ENCODE measurements at regions not wholly inside any gene's neighbourhood (a gene's known extent, or its start where the extent isn't known, plus 50 kb on each side); places are given as distances from the start of the nearest gene placed in this dataset.

DNA sequence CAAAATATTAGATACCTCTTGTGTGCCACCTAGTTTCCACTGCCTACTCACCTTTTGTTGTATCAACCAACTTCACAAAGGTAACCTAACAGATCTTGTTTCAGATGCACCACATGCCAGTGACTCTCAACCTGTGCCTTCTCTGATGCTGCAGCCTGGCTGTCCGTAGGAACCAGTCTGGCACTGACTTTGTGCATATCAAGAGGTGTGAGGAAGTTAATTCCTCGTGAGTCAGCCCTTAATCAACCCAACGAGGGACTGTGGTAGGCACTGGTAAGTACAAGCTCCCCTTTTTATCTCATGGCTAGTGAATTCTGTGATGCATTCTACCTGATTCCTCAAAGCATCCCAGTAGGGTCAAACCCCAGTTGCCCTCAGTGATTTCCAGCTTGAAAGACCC lies 215.4 kb upstream of the CTNND2 start:
- intact Hi-C loops (cut with DNase I), result no loop called here
- H3K9me3 ChIP-seq, result no peaks in the 10 kb centered on the region
- H3K27ac ChIP-seq, result no peak overlapping the region
- no peaks in the 10 kb centered on the region for H3K36me3 ChIP-seq
- no peak for TF ChIP-seq POLR2A (IDR thresholded peaks at IDR 0.05)
- no peak for TF ChIP-seq CTCF (IDR thresholded peaks at IDR 0.05)
- TF ChIP-seq EP300 (IDR thresholded peaks at IDR 0.05), result no peak
- 50 to 60% (median 52%) methylated on average over 3 of the region's 3 CpGs for WGBS, 3 donors
- DNase-seq, result no peak
- H3K4me3 ChIP-seq, result no peak overlapping the region
- no peaks in the 10 kb centered on the region for H3K27me3 ChIP-seq
- no peaks in the 10 kb centered on the region for H3K4me1 ChIP-seq (ENCODE audit: insufficient read depth)

GRCh38 chr5:12114075-12114474 lies 209.8 kb upstream of the CTNND2 start:
- H3K9me3 ChIP-seq, result no peaks in the 10 kb centered on the region
- intact Hi-C loops (cut with DNase I), result no loop called here
- H3K4me1 ChIP-seq (ENCODE audit: insufficient read depth), result no peaks in the 10 kb centered on the region
- DNase-seq, result no peak
- H3K27ac ChIP-seq, result no peak overlapping the region
- no peaks in the 10 kb centered on the region for H3K36me3 ChIP-seq
- 83 to 99% (median 89%) methylated on average over 1 of the region's 1 CpG for WGBS, 3 donors
- H3K4me3 ChIP-seq, result no peak overlapping the region
- no peaks in the 10 kb centered on the region for H3K27me3 ChIP-seq
- TF ChIP-seq EP300 (IDR thresholded peaks at IDR 0.05) (no peak), CTCF (IDR thresholded peaks at IDR 0.05) (no peak), POLR2A (IDR thresholded peaks at IDR 0.05) (no peak)

DNA sequence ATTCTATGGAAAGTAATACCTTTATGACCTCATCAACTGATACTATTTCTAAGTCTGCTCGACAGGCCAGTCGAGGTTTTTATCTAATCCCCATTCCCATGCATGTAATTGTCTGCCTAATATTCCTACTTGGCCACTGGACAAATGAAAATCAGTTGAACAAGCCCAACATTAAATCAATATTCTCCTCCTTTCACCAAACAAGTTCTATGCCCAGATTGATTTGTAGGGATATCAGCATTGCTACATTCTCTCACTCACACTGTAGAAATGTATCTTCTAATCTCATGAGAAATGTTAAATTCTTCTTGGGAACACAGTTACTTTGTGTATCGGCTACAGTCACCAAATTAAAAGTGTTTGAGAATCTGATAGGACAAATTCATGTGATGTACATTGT lies 208.8 kb upstream of the CTNND2 start:
- no peak for TF ChIP-seq EP300 (IDR thresholded peaks at IDR 0.05)

DNA sequence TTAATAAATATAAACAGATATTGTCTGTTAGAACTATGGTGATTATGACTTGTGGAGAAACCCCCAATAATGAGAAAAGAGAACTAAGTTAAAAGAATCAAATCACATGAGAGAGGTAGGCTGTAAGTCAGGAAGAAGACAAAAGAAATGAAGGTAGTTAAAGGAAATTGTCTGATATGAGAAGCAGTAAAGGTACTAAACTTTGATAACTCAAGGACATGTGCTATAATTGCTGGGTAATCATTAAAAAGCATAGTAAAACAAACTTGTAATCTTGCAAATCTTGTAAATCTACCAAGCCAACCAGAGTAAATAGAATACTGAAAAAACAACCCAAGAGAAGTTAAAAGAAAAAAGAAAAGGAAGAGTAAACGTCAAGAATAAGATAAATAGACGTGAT lies 207.0 kb upstream of the CTNND2 start:
- TF ChIP-seq EP300 (IDR thresholded peaks at IDR 0.05) (no peak), POLR2A (IDR thresholded peaks at IDR 0.05) (no peak), CTCF (IDR thresholded peaks at IDR 0.05) (no peak)
- Histone ChIP-seq H3K4me3 (no peak overlapping the region), H3K4me1 (ENCODE audit: insufficient read depth) (no peaks in the 10 kb centered on the region), H3K36me3 (no peaks in the 10 kb centered on the region), H3K27me3 (no peaks in the 10 kb centered on the region), H3K9me3 (no peaks in the 10 kb centered on the region), H3K27ac (no peak overlapping the region)
- intact Hi-C loops (cut with DNase I), result no loop called here
- 50 to 70% (median 59%) methylated on average over 2 of the region's 2 CpGs for WGBS, 3 donors
- DNase-seq, result no peak

More for the DNA sequence above, 208.8 kb upstream of the CTNND2 start:
- H3K36me3 ChIP-seq, result no peaks in the 10 kb centered on the region
- no peaks in the 10 kb centered on the region for H3K9me3 ChIP-seq
- 56 to 81% (median 68%) methylated on average over 3 of the region's 3 CpGs for WGBS, 3 donors
- no peaks in the 10 kb centered on the region for H3K4me1 ChIP-seq (ENCODE audit: insufficient read depth)
- H3K27ac ChIP-seq, result no peak overlapping the region
- no peak overlapping the region for H3K4me3 ChIP-seq
- H3K27me3 ChIP-seq, result no peaks in the 10 kb centered on the region
- no peak for DNase-seq
- intact Hi-C loops (cut with DNase I), result no loop called here

DNA sequence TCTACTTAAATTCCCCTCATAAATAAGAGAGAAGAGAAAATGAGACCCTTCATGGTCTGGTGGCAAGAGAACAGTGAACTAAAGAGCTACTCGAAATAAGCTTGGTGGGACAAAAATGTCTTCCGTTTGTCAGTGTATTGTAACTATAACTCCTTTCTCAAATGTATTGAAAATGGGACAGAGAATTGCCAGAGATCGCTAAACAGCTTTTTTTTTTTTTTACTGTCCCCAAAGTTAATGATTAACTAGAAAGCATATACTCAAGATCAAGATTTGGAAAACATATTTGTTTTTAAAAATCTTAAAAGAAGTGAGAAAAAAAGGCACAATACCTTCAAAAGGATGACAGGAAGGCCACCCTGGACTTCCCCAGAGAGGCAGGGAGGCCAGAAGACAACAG lies 206.4 kb upstream of the CTNND2 start:
- no peaks in the 10 kb centered on the region for H3K9me3 ChIP-seq
- WGBS, 3 donors, result 81 to 88% (median 88%) methylated on average over 3 of the region's 3 CpGs

More for the DNA sequence above, 206.4 kb upstream of the CTNND2 start:
- H3K36me3 ChIP-seq, result no peaks in the 10 kb centered on the region
- no peak overlapping the region for H3K27ac ChIP-seq
- TF ChIP-seq CTCF (IDR thresholded peaks at IDR 0.05) (no peak), EP300 (IDR thresholded peaks at IDR 0.05) (no peak), POLR2A (IDR thresholded peaks at IDR 0.05) (no peak)
- no peaks in the 10 kb centered on the region for H3K27me3 ChIP-seq
- H3K4me1 ChIP-seq (ENCODE audit: insufficient read depth), result no peaks in the 10 kb centered on the region
- DNase-seq, result no peak
- intact Hi-C loops (cut with DNase I), result no loop called here
- H3K4me3 ChIP-seq, result no peak overlapping the region
